LoVo (cell line): ENCODE measurements at regions not wholly inside any gene's neighbourhood (a gene's known extent, or its start where the extent isn't known, plus 50 kb on each side); places are given as distances from the start of the nearest gene placed in this dataset.

Experiments
- DNase-seq: peaks from one replicate; pipeline ENCODE4 v3.0.0-alpha.2; 2016; ENCODE audit warnings: low spot score

- DNase-seq = no peak
These were observed 367.9 kb downstream of the METTL15 start for GRCh38 chr11:28476049-28476448.

DNA sequence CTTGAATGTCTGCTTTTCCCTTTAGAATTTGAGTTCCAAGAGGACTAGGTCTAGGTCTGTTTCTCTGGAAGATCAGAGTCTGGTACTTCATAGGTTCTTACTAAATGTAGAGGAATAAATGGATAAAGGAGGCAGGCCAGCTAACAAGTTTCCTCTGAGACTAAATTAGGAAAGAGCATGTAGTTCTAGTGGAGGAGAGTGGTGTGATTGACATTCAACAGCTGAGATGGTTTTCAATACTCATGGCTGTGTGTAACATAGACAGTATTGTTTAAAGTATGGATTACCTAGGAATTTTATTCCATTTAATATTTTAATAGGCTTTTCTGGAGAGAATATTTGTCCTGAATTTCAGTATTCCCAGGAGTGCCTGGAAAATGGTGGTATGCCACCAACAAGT is 364.7 kb downstream of the METTL15 start:
- no peak for DNase-seq

GRCh38 chr11:28471537-28471936 is 363.3 kb downstream of the METTL15 start:
- no peak for DNase-seq

DNA sequence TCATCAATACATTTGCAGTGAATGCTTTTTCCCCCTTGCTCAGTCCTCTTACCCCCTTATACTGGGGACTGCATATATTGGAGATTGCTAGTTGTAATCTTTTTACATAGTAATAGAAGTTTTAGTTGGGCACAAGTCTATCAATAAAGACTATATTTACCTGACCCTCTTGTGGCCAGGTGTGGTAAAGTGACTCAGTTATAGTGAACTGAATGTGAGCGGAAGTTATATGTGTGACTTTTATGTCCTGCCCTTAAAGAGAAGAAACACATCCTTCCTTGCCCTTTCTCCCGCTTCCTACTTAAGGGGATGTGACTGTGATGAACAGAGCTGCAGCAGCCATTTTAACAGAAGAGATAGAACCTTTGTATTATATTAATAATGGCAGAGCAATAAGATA is 362.0 kb downstream of the METTL15 start:
- DNase-seq = no peak

GRCh38 chr11:28466506-28466905 is 358.3 kb downstream of the METTL15 start:
- DNase-seq = no peak

GRCh38 chr11:28464252-28464867 is 356.2 kb downstream of the METTL15 start:
- no peak for DNase-seq

DNA sequence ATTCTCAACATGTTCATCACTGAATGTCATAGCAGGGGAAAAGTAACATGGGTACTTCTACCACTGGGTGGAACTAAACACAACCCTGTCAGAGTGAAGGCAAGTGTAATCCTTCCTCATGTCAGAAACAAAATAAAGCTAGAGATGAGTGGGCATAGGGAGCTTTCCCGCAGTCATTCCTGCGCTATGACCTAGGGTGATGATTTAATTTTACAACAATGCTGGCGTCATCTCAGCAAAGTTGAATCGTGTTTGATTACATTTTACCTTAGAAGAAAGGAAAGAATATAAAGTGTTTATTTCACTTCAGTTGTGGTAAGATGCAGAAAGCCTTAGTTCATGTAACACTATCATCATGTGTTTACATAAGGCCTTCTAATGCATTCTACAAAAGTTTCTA is 355.6 kb downstream of the METTL15 start:
- DNase-seq = no peak

DNA sequence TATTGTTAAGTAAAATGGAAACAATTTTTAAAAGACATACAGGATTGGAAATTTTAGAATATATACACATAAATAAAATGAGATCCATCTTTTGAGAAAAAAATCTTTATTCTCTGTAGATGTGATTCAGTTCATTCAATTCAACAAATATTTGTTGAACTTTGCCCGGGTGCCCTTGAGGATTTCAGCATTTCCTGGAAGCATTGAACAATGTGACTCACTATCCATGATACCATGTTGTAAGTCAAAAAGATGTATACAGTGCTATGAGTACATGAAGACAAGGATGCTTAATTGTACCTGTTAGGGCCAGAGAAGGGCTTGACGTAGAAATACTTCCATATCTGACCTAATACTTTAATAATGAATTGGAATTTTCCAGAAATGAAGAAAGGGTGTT is 353.7 kb downstream of the METTL15 start:
- DNase-seq = peak; percentile 12

GRCh38 chr11:28461338-28461737 is 353.1 kb downstream of the METTL15 start:
- DNase-seq = no peak

GRCh38 chr11:28460348-28460747 is 352.2 kb downstream of the METTL15 start:
- no peak for DNase-seq

- DNase-seq = no peak
These were observed 351.7 kb downstream of the METTL15 start for GRCh38 chr11:28459912-28460311.

DNA sequence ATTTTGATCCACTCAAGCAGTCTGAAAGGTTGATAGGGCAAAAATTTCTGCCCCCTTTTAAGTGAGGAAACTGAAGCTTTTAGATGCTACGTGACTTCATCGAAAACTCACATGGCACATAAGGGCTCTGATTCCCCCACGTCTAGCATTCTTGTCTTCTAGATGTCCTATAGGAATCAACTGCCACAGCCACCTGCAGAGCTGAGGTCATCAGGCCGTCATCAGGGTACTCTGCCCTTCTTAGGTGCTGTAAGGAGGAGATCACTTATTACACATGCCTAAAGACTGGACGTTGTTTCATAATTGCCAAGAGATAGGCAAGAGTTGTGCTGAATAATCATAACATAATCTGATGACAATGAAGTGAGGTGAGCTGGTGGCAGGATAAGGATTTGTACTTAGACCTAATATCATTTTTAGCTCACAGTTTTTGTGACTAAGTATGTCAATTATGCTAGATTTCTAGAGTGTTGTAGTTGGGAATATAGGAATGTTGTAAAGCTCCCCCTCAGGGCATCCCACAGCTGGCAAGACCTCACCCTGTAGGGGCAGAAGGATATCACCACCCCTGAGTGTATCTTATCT is 349.4 kb downstream of the METTL15 start:
- DNase-seq = no peak

DNA sequence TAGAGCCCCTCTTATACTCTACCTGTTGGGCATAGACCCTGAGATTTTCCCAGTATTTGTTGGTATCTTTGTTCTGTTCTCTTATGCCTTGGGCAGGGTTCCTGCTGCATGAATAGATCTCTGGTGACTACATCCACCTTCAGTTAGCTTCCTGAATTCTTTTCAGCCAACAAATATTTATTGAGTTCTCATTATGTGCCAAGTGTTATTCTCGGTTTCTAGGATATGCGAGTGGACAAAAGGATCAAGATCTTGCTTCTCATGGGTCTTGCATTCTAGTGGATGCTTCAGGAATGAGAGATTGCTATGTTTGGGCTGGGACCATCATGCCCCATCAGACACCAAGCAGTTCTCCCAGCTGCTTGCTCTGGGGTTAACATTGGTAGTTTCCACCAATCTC is 340.0 kb downstream of the METTL15 start:
- DNase-seq = no peak

DNA sequence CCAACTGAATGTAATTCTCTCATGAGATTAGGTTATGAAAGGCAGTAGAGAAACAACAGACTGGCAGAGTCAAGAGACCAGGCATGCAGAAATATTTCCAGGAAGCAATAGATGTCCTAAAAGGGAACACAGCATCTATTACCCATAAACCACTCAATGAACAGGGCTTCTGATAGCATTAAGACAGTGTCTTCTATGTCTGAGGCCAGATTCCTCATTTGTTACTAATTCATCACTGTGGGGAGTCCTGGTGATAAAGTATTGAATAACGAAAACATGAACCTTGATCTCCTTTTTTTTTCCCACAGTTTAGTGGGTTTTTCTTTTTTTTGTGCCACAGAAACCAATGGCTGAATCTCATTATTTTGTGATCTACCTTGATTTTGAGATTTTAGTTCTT is 339.0 kb downstream of the METTL15 start:
- DNase-seq = peak; percentile 6

DNA sequence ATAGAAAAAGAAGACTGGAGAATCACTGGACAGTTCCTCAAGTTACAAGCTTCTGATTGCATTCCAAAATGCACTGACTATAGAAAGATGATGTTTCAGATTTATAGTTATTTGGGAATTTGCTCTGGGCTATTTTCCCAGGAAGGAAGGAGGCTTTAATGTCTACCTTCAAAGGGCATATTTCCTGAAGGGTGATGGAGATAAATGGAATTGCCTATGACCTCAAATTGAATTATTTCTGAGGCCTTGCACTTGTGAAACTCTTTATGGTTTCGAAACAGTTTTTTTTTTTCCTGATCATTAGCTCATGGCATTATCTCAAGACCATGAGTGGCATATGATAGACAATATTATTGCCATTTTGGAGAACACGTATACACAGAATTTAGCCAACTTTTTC is 333.9 kb downstream of the METTL15 start:
- DNase-seq = no peak

- DNase-seq = no peak
These were observed 331.2 kb downstream of the METTL15 start for GRCh38 chr11:28439403-28439802.

GRCh38 chr11:28420099-28420498 is 311.9 kb downstream of the METTL15 start:
- DNase-seq = no peak

GRCh38 chr11:28417601-28418323 is 309.6 kb downstream of the METTL15 start:
- no peak for DNase-seq

DNA sequence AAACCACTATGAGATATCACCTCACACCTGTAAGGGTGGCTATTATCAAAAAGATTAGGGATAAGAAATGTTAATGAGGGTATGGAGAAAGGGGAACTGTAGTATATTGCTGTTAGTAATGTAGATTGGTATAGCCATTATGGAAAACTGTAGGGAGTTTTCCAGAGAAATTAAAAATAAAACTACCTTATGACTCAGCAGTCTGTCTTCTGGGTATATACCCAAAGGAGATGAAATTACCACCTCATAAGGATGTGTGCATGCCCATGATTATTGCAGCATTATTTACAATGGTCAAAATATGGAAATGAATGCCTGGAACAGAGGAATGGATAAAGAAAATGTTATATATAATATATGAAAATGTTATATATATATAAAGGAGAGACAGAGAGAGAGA is 303.8 kb downstream of the METTL15 start:
- no peak for DNase-seq

- no peak for DNase-seq
These were observed 293.3 kb downstream of the METTL15 start for GRCh38 chr11:28401446-28401845.

- DNase-seq = no peak
These were observed 292.3 kb downstream of the METTL15 start for GRCh38 chr11:28400331-28401100.

DNA sequence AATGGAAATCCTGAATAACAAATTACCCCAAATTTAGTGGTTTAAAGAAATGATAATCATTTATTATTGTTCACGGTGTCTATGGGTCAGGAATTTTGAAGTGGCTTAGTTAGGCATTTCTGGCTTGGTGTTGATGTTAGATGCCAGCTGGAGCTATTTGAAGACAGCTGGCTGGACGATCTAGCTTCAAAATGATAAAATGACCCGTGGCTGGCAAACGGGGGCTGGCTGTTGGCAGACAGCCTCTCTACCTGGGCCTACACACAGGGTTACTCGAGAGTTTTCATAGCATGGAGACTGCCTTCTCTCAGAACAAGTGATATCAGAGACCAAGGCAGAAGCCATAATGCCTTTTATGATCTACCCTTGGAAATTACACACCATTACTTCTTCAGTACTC is 285.2 kb downstream of the METTL15 start:
- no peak for DNase-seq

- peak; percentile 18 for DNase-seq
These were observed 276.2 kb downstream of the METTL15 start for GRCh38 chr11:28384418-28384817.
